Loucy (cell line): ENCODE measurements at regions not wholly inside any gene's neighbourhood (a gene's known extent, or its start where the extent isn't known, plus 50 kb on each side); places are given as distances from the start of the nearest gene placed in this dataset.

Source experiments
- CTCF ChIP-seq: fragments of 200-600 bp; sonication (generic); conservative IDR thresholded peaks from 2 replicates; pipeline ENCODE4 v1.5.1; 2014; ENCODE audit warnings: mild to moderate bottlenecking, antibody characterized with exemption, low read length
- EZH2phosphoT487 ChIP-seq: fragments of 200-600 bp; IDR thresholded peaks from 2 replicates; pipeline ENCODE4 v1.6.1; 2018; ENCODE audit warnings: antibody characterized with exemption, mild to moderate bottlenecking, moderate library complexity, borderline replicate concordance

DNA sequence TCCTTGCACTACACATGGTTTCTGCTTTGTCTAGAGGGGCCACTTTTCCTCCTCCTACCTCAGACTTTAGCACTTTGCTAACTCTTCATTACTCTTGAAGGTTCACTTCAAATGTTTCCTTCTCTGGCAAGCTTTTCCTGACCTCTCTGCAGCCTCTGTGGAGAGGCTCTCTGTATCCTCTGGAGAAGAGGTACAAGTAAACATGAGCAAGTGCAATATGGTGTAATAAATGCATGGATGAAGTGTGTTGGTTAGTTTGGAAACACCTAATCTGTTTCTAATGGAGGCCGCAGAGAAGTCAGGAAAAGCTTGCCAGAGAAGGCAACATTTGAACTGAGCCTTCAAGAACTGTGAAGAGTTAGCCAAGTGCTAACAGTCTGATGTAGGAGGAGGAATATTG is 329.3 kb downstream of the GRIN2B start:
- no peak for TF ChIP-seq CTCF
- TF ChIP-seq EZH2phosphoT487 = no peak
